ENCODE measurements at regions not wholly inside any gene's neighbourhood (a gene's known extent, or its start where the extent isn't known, plus 50 kb on each side); places are given as distances from the start of the nearest gene placed in this dataset.

GRCh38 chr11:111001081-111001430 is 244.5 kb upstream of the POU2AF2 start (continued):
- TF ChIP-seq POU2F2 (IDR thresholded peaks at IDR 0.05; ENCODE audit: borderline replicate concordance, low read depth, low read length): no peak
- TF ChIP-seq GATAD2B (conservative IDR thresholded peaks at IDR 0.05; ENCODE audit: low read depth): no peak
- no peak for TF ChIP-seq ZNF217 (IDR thresholded peaks at IDR 0.05)
- TF ChIP-seq NKRF (conservative IDR thresholded peaks at IDR 0.05): no peak

- intact Hi-C loops (cut with micrococcal nuclease; ENCODE audit: unreplicated experiment) (loop anchor here (10.0 kb wide), 1 partner anchor 234 kb away; no protein-coding TSS in a partner anchor), in situ Hi-C loops (cut with MboI) (no loop called here)
- DNase-seq (ENCODE audit: low read depth, low spot score): no peak
- Histone ChIP-seq H3K4me3 (no peak overlapping the region), H3K4me1 (ENCODE audit: control insufficient read depth, insufficient read depth, low read length) (peaks cover 4% of the 10 kb centered on the region; the same call in 1 of the 2 replicates), H3K36me3 (ENCODE audit: control insufficient read depth in 2 of 2, insufficient read depth in 2 of 2, low read length in 1 of 2) (no peaks in the 10 kb centered on the region), H3K4me2 (ENCODE audit: control insufficient read depth, insufficient read depth) (no peak overlapping the region), H3K79me2 (ENCODE audit: control insufficient read depth, insufficient read depth, low read length) (no peaks in the 10 kb centered on the region), H4K20me1 (ENCODE audit: control insufficient read depth, insufficient read depth) (no peaks in the 10 kb centered on the region), H3K27me3 (replicated peaks in 1 of 2; ENCODE audit: control insufficient read depth in 2 of 2, insufficient read depth in 2 of 2, low read length in 1 of 2) (no peaks in the 10 kb centered on the region; a peak in 1 of 4 replicates), H2AFZ (ENCODE audit: control insufficient read depth, low read depth, low read length) (no peak overlapping the region), H3K9me3 (replicated peaks; ENCODE audit: control insufficient read depth, insufficient read depth, low read length) (no peaks in the 10 kb centered on the region), H3K9ac (ENCODE audit: control insufficient read depth, insufficient read depth, low read length) (no peak overlapping the region), H3K27ac (ENCODE audit: control insufficient read depth, insufficient read depth) (no peak overlapping the region)
- ChIA-PET RAD21 (ENCODE audit: unreplicated experiment) (no interaction called here), SMC1A (ENCODE audit: uncharacterized antibody, unreplicated experiment) (interaction anchor here (0.7 to 0.9 kb wide), 2 partner anchors 10 to 45 kb away, joined by 3 to 4 read pairs; no protein-coding TSS in a partner anchor), POLR2A (no interaction called here), CTCF (no interaction called here)
- 31% methylated on average over 7 of the region's 7 CpGs for WGBS (ENCODE audit: insufficient coverage, insufficient replicate concordance, low lambda C conversion rate, missing lambda C conversion rate)
- no peak for FAIRE-seq
- no TSS peak for BruUV-seq (replicated peaks)
- ATAC-seq: no peak
- TF ChIP-seq RCOR1 (conservative IDR thresholded peaks at IDR 0.05; ENCODE audit: low read depth, low read length) (no peak), CREB1 (IDR thresholded peaks at IDR 0.05; ENCODE audit: low read depth) (no peak), RAD21 (IDR thresholded peaks at IDR 0.05; ENCODE audit: insufficient read depth, low read depth, low read length) (no peak), CREM (IDR thresholded peaks at IDR 0.05; ENCODE audit: low read depth) (no peak), NFYB (IDR thresholded peaks at IDR 0.05; ENCODE audit: insufficient read depth, low read depth, low read length) (no peak), PRDM15 (CRISPR knock-in tag; IDR thresholded peaks at IDR 0.05) (no peak)
Measured at GRCh38 chr11:111000400-111001080, 245.0 kb upstream of the POU2AF2 start.

Data from GM12878 (cell line).